ENCODE measurements at regions not wholly inside any gene's neighbourhood (a gene's known extent, or its start where the extent isn't known, plus 50 kb on each side); places are given as distances from the start of the nearest gene placed in this dataset.

- Histone ChIP-seq H2AFZ (ENCODE audit: insufficient read depth, low read depth, low read length, poor library complexity, severe bottlenecking) (no peak overlapping the region), H3K27ac (ENCODE audit: low read length in 2 of 2) (no peak overlapping the region), H3K9ac (ENCODE audit: low read length) (no peak overlapping the region), H3K4me1 (ENCODE audit: control insufficient read depth in 2 of 2, insufficient read depth in 2 of 2, low read length in 2 of 2) (peaks cover 2 to 3% of the 10 kb centered on the region in 2 donors), H3K4me3 (ENCODE audit: control extremely low read depth in 1 of 5, extremely low read depth in 1 of 5, insufficient read depth in 1 of 5, low read depth in 2 of 5, low read length in 4 of 5) (no peak overlapping the region), H4K20me1 (ENCODE audit: control insufficient read depth, insufficient read depth, low read length, poor library complexity, severe bottlenecking) (no peaks in the 10 kb centered on the region), H3K79me2 (ENCODE audit: control insufficient read depth, insufficient read depth, low read length) (no peaks in the 10 kb centered on the region), H3K4me2 (replicated peaks; ENCODE audit: low read depth, low read length, poor library complexity, severe bottlenecking) (no peak overlapping the region), H3K9me3 (ENCODE audit: control extremely low read depth in 1 of 3, control insufficient read depth in 2 of 3, insufficient read depth in 1 of 3, low read length in 2 of 3) (peaks cover 0 to 9% (median 9%) of the 10 kb centered on the region in 3 donors), H3K36me3 (replicated peaks in 1 of 2; ENCODE audit: control extremely low read depth in 1 of 2, control insufficient read depth in 1 of 2, extremely low read depth in 1 of 2, insufficient read depth in 2 of 2, low read length in 1 of 2) (no peaks in the 10 kb centered on the region), H3K27me3 (replicated peaks in 1 of 4; ENCODE audit: control extremely low read depth in 1 of 4, control insufficient read depth in 3 of 4, insufficient read depth in 4 of 4, low read length in 3 of 4) (peaks cover 0 to 5% (median 2%) of the 10 kb centered on the region in 4 experiments)
- CTCF ChIA-PET, result no interaction called here
- WGBS (ENCODE audit: insufficient coverage), result 38% methylated on average over 1 of the region's 2 CpGs
- POLR2A ChIA-PET, result no interaction called here
- peaks cover 21% of the 10 kb centered on the region for H3K27me3 Mint-ChIP-seq
- H3K4me1 Mint-ChIP-seq, result peaks cover 2% of the 10 kb centered on the region
- no peak overlapping the region for H3K4me3 Mint-ChIP-seq
- no peak for DNase-seq
- H3K27ac Mint-ChIP-seq, result no peak overlapping the region
- intact Hi-C loops (cut with micrococcal nuclease), result no loop called here
- no peak for ATAC-seq (ENCODE audit: low read depth)
- no peaks in the 10 kb centered on the region for H3K9me3 Mint-ChIP-seq (ENCODE audit: insufficient read depth)
- TF ChIP-seq EZH2 (IDR thresholded peaks at IDR 0.05; ENCODE audit: borderline replicate concordance, insufficient read depth, low read depth, low read length, poor library complexity, severe bottlenecking), result no peak
- TF ChIP-seq, protein P1, sequence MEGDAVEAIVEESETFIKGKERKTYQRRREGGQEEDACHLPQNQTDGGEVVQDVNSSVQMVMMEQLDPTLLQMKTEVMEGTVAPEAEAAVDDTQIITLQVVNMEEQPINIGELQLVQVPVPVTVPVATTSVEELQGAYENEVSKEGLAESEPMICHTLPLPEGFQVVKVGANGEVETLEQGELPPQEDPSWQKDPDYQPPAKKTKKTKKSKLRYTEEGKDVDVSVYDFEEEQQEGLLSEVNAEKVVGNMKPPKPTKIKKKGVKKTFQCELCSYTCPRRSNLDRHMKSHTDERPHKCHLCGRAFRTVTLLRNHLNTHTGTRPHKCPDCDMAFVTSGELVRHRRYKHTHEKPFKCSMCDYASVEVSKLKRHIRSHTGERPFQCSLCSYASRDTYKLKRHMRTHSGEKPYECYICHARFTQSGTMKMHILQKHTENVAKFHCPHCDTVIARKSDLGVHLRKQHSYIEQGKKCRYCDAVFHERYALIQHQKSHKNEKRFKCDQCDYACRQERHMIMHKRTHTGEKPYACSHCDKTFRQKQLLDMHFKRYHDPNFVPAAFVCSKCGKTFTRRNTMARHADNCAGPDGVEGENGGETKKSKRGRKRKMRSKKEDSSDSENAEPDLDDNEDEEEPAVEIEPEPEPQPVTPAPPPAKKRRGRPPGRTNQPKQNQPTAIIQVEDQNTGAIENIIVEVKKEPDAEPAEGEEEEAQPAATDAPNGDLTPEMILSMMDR (IDR thresholded peaks at IDR 0.05), result no peak
Observed at GRCh38 chr13:33751151-33751550, 66.8 kb upstream of the RFC3 start.

GRCh38 chr13:33752094-33752493 is 65.9 kb upstream of the RFC3 start:
- ChIA-PET CTCF (no interaction called here), POLR2A (no interaction called here)
- intact Hi-C loops (cut with micrococcal nuclease), result no loop called here
- H3K27me3 Mint-ChIP-seq, result peaks cover 15% of the 10 kb centered on the region
- peaks cover 0 to 9% (median 9%) of the 10 kb centered on the region in 3 donors for H3K9me3 ChIP-seq (ENCODE audit: control extremely low read depth in 1 of 3, control insufficient read depth in 2 of 3, insufficient read depth in 1 of 3, low read length in 2 of 3)
- no peak overlapping the region for H3K9ac ChIP-seq (ENCODE audit: low read length)
- no peak overlapping the region for H2AFZ ChIP-seq (ENCODE audit: insufficient read depth, low read depth, low read length, poor library complexity, severe bottlenecking)
- TF ChIP-seq, protein P1 (IDR thresholded peaks at IDR 0.05), result no peak
- TF ChIP-seq EZH2 (IDR thresholded peaks at IDR 0.05; ENCODE audit: borderline replicate concordance, insufficient read depth, low read depth, low read length, poor library complexity, severe bottlenecking), result no peak
- H3K79me2 ChIP-seq (ENCODE audit: control insufficient read depth, insufficient read depth, low read length), result no peaks in the 10 kb centered on the region
- no peaks in the 10 kb centered on the region for H3K36me3 ChIP-seq (replicated peaks in 1 of 2; ENCODE audit: control extremely low read depth in 1 of 2, control insufficient read depth in 1 of 2, extremely low read depth in 1 of 2, insufficient read depth in 2 of 2, low read length in 1 of 2)
- H3K4me1 Mint-ChIP-seq, result peaks cover 2% of the 10 kb centered on the region
- no peak for DNase-seq
- H3K4me3 Mint-ChIP-seq, result no peak overlapping the region
- no peak overlapping the region for H3K4me2 ChIP-seq (replicated peaks; ENCODE audit: low read depth, low read length, poor library complexity, severe bottlenecking)
- H3K27ac ChIP-seq (ENCODE audit: low read length in 2 of 2), result no peak overlapping the region
- H4K20me1 ChIP-seq (ENCODE audit: control insufficient read depth, insufficient read depth, low read length, poor library complexity, severe bottlenecking), result no peaks in the 10 kb centered on the region
- H3K4me3 ChIP-seq (ENCODE audit: control extremely low read depth in 1 of 5, extremely low read depth in 1 of 5, insufficient read depth in 1 of 5, low read depth in 2 of 5, low read length in 4 of 5), result no peak overlapping the region
- H3K9me3 Mint-ChIP-seq (ENCODE audit: insufficient read depth), result no peaks in the 10 kb centered on the region
- ATAC-seq (ENCODE audit: low read depth), result no peak
- peaks cover 2 to 4% of the 10 kb centered on the region in 2 donors for H3K4me1 ChIP-seq (ENCODE audit: control insufficient read depth in 2 of 2, insufficient read depth in 2 of 2, low read length in 2 of 2)
- peaks cover 0 to 5% (median 2%) of the 10 kb centered on the region in 4 experiments for H3K27me3 ChIP-seq (replicated peaks in 1 of 4; ENCODE audit: control extremely low read depth in 1 of 4, control insufficient read depth in 3 of 4, insufficient read depth in 4 of 4, low read length in 3 of 4)
- no peak overlapping the region for H3K27ac Mint-ChIP-seq

Measured in B cell (primary cell).